ENCODE measurements at regions not wholly inside any gene's neighbourhood (a gene's known extent, or its start where the extent isn't known, plus 50 kb on each side); places are given as distances from the start of the nearest gene placed in this dataset.
"Not testable (repeated sequence)": the region's sequence is repeated elsewhere in the genome, so short reads cannot be mapped to it uniquely, and the experiment has no call there.

DNA sequence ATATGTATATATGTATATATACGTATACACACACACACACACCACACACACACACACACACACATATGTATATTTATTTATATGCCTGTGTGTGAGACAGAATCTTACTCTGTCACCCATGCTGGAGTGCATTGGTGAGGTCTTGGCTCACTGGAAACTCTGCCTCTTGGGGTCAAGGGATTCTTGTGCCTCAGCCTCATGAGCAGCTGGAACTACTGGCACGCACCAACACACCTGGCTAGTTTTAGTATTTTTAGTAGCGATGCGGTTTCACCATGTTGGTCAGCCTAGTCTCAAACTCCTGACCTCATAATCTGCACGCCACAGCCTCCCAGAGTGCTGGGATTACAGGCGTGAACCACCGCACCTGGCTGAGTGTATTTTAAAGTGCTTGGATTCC lies 85.1 kb downstream of the HSFY1 start:
- TF ChIP-seq, protein P1, sequence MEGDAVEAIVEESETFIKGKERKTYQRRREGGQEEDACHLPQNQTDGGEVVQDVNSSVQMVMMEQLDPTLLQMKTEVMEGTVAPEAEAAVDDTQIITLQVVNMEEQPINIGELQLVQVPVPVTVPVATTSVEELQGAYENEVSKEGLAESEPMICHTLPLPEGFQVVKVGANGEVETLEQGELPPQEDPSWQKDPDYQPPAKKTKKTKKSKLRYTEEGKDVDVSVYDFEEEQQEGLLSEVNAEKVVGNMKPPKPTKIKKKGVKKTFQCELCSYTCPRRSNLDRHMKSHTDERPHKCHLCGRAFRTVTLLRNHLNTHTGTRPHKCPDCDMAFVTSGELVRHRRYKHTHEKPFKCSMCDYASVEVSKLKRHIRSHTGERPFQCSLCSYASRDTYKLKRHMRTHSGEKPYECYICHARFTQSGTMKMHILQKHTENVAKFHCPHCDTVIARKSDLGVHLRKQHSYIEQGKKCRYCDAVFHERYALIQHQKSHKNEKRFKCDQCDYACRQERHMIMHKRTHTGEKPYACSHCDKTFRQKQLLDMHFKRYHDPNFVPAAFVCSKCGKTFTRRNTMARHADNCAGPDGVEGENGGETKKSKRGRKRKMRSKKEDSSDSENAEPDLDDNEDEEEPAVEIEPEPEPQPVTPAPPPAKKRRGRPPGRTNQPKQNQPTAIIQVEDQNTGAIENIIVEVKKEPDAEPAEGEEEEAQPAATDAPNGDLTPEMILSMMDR (IDR thresholded peaks at IDR 0.05): not testable (repeated sequence)
- not testable (repeated sequence) for TF ChIP-seq POLR2A, POLR2AphosphoS5, EP300 (IDR thresholded peaks at IDR 0.05)

Measured in stomach (tissue), 4 donors.